Stimulated activated CD4-positive, alpha-beta T cell treated with anti-CD3 and anti-CD28 coated beads, Interleukin-2, amount 100 ng/mL, for 48 hours (primary cell): ENCODE measurements at regions not wholly inside any gene's neighbourhood (a gene's known extent, or its start where the extent isn't known, plus 50 kb on each side); places are given as distances from the start of the nearest gene placed in this dataset.

Experiments
- DNase-seq, 2 donors: peaks; one replicate each; pipeline ENCODE4 v3.0.0-alpha.2; 2020

GRCh38 chr1:56024155-56024554, 555.2 kb downstream of the PLPP3 start:
- no peak for DNase-seq

- DNase-seq, result no peak
Observed at GRCh38 chr1:56019922-56020321, 559.4 kb downstream of the PLPP3 start.

GRCh38 chr1:56019472-56019871, 559.9 kb downstream of the PLPP3 start:
- DNase-seq, result no peak

- DNase-seq, result no peak
Observed at GRCh38 chr1:56017336-56017735, 562.0 kb downstream of the PLPP3 start.

GRCh38 chr1:56003846-56004245, 575.5 kb downstream of the PLPP3 start:
- DNase-seq, result no peak

- no peak for DNase-seq
Observed at GRCh38 chr1:56002231-56002630, 577.1 kb downstream of the PLPP3 start.

GRCh38 chr1:56000424-56000823, 578.9 kb downstream of the PLPP3 start:
- no peak for DNase-seq

GRCh38 chr1:55997536-55997935, 581.8 kb downstream of the PLPP3 start:
- DNase-seq, result no peak

GRCh38 chr1:55993646-55994318, 585.6 kb downstream of the PLPP3 start:
- DNase-seq, result no peak

- DNase-seq, result no peak
Observed at GRCh38 chr1:55990007-55990406, 589.4 kb downstream of the PLPP3 start.

- DNase-seq, result no peak
Observed at GRCh38 chr1:55988963-55989452, 590.4 kb downstream of the PLPP3 start.

GRCh38 chr1:55987491-55988249, 591.7 kb downstream of the PLPP3 start:
- no peak for DNase-seq

GRCh38 chr1:55986003-55986402, 593.4 kb downstream of the PLPP3 start:
- DNase-seq, result no peak

GRCh38 chr1:55981010-55981650, 598.2 kb downstream of the PLPP3 start:
- DNase-seq, result no peak

GRCh38 chr1:55980582-55980981, 598.8 kb downstream of the PLPP3 start:
- no peak for DNase-seq

- no peak for DNase-seq
Observed at GRCh38 chr1:55974714-55975441, 604.5 kb downstream of the PLPP3 start.

GRCh38 chr1:55970526-55971110, 608.7 kb downstream of the PLPP3 start:
- DNase-seq, result no peak

GRCh38 chr1:55969322-55969721, 610.0 kb downstream of the PLPP3 start:
- no peak for DNase-seq

GRCh38 chr1:55968661-55969060, 610.7 kb downstream of the PLPP3 start:
- no peak for DNase-seq

- no peak for DNase-seq
Observed at GRCh38 chr1:55965981-55966461, 613.3 kb downstream of the PLPP3 start.

- DNase-seq, result no peak
Observed at GRCh38 chr1:55962472-55962871, 616.9 kb downstream of the PLPP3 start.

GRCh38 chr1:55959136-55959548, 620.2 kb downstream of the PLPP3 start:
- DNase-seq, result no peak

- DNase-seq, result no peak
Observed at GRCh38 chr1:55958498-55958897, 620.9 kb downstream of the PLPP3 start.
